ENCODE measurements at regions not wholly inside any gene's neighbourhood (a gene's known extent, or its start where the extent isn't known, plus 50 kb on each side); places are given as distances from the start of the nearest gene placed in this dataset.

DNA sequence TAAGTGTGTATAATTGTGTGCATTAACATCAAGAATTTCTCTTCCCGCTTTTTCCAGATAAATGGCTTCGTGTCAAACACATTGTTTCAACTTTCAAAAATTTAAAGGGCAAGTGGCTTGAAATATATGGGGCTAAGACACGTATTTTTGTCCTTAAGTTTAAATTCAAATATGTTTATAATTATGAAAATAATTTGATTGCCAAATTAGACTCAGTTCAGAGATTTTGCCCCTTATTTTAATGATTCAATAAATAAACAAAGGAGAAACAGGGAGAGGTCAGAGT is 1159.2 kb upstream of the MIR17HG start:
- POLR2A ChIA-PET (ENCODE audit: unreplicated experiment) = no interaction called here
- no peak overlapping the region for H2AFZ ChIP-seq
- no peaks in the 10 kb centered on the region for H4K20me1 ChIP-seq (ENCODE audit: insufficient read depth)
- intact Hi-C loops (cut with micrococcal nuclease; ENCODE audit: unreplicated experiment) = no loop called here
- no peaks in the 10 kb centered on the region for H3K9me3 ChIP-seq (ENCODE audit: insufficient read depth, low read depth)
- no TSS peak for BruUV-seq (replicated peaks)
- no peaks in the 10 kb centered on the region for H3K4me1 ChIP-seq (replicated peaks; ENCODE audit: insufficient read depth)
- H3F3A ChIP-seq (ENCODE audit: insufficient read depth, low read depth) = no peaks in the 10 kb centered on the region
- no peak overlapping the region for H3K4me2 ChIP-seq
- TF ChIP-seq, protein P1, sequence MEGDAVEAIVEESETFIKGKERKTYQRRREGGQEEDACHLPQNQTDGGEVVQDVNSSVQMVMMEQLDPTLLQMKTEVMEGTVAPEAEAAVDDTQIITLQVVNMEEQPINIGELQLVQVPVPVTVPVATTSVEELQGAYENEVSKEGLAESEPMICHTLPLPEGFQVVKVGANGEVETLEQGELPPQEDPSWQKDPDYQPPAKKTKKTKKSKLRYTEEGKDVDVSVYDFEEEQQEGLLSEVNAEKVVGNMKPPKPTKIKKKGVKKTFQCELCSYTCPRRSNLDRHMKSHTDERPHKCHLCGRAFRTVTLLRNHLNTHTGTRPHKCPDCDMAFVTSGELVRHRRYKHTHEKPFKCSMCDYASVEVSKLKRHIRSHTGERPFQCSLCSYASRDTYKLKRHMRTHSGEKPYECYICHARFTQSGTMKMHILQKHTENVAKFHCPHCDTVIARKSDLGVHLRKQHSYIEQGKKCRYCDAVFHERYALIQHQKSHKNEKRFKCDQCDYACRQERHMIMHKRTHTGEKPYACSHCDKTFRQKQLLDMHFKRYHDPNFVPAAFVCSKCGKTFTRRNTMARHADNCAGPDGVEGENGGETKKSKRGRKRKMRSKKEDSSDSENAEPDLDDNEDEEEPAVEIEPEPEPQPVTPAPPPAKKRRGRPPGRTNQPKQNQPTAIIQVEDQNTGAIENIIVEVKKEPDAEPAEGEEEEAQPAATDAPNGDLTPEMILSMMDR (conservative IDR thresholded peaks at IDR 0.05) = no peak
- TF ChIP-seq EZH2 (IDR thresholded peaks at IDR 0.05; ENCODE audit: low read depth) = no peak
- H3K27ac ChIP-seq = no peak overlapping the region
- H3K36me3 ChIP-seq (ENCODE audit: low read depth) = no peaks in the 10 kb centered on the region
- CTCF ChIA-PET = no interaction called here
- no peak overlapping the region for H3K4me3 ChIP-seq
- no peaks in the 10 kb centered on the region for H3K27me3 ChIP-seq (ENCODE audit: insufficient read depth, low read depth)
- H3K79me2 ChIP-seq (ENCODE audit: low read depth) = no peaks in the 10 kb centered on the region
- DNase-seq = no peak
- H3K9me2 ChIP-seq (ENCODE audit: insufficient read depth) = 0 out of 2 replicates have a peak, but pooled peaks cover 6% of the 10 kb centered on the region

DNA sequence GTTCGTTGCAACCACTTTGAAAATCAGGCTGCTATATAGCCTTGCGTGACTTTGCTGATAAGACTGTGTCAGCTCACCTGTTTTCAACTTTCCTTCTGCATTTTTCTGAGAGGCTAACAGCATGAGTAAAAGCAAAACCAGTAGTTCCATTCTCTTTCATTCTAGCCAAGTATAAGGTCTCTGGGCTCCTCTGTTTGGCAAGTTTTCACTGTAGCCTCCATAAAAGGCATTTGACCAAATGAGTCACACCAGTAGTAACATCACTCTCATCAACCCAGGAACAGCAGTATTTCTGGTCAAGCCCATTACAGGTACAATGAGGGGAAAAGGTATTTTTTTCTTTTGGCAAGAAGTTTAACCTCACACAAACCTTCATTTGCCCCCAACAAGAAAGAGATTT is 1149.8 kb upstream of the MIR17HG start:
- H3K4me3 ChIP-seq = no peak overlapping the region
- no peaks in the 10 kb centered on the region for H3F3A ChIP-seq (ENCODE audit: insufficient read depth, low read depth)
- intact Hi-C loops (cut with micrococcal nuclease; ENCODE audit: unreplicated experiment) = no loop called here
- no peak for TF ChIP-seq EZH2 (IDR thresholded peaks at IDR 0.05; ENCODE audit: low read depth)
- TF ChIP-seq, protein P1 (conservative IDR thresholded peaks at IDR 0.05) = no peak
- BruUV-seq (replicated peaks) = no TSS peak
- ChIA-PET POLR2A (ENCODE audit: unreplicated experiment) (interaction anchor here (0.6 kb wide), 1 partner anchor 352 kb away, joined by 5 read pairs; no protein-coding TSS in a partner anchor), CTCF (no interaction called here)
- no peaks in the 10 kb centered on the region for H3K79me2 ChIP-seq (ENCODE audit: low read depth)
- H3K36me3 ChIP-seq (ENCODE audit: low read depth) = no peaks in the 10 kb centered on the region
- H3K27ac ChIP-seq = no peak overlapping the region
- no peak overlapping the region for H3K4me2 ChIP-seq
- DNase-seq = no peak
- no peaks in the 10 kb centered on the region for H3K4me1 ChIP-seq (replicated peaks; ENCODE audit: insufficient read depth)
- no peaks in the 10 kb centered on the region for H3K9me3 ChIP-seq (ENCODE audit: insufficient read depth, low read depth)
- no peaks in the 10 kb centered on the region for H3K27me3 ChIP-seq (ENCODE audit: insufficient read depth, low read depth)
- H4K20me1 ChIP-seq (ENCODE audit: insufficient read depth) = no peaks in the 10 kb centered on the region
- no peaks in the 10 kb centered on the region for H3K9me2 ChIP-seq (ENCODE audit: insufficient read depth)
- peak overlapping the region; percentile 43; the same call in 1 of the 2 replicates for H2AFZ ChIP-seq

DNA sequence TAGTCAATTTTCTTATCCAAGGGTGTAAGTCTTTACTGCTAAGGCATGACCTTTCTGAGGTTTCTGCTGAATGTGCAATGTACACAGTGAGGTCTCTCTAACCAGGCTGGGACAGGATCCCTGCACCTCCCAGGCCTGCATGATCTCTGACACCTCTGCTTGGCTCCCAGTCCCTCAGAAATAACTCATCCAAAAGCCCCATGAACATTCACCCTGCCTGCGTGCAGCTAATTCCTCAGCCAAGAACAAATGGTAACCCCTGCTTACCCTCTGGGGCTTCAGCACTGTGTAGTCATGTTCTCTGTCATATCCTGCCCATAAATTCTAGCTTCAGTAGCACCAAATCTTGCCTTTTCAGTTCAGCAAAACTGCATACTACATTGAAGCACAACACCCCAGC is 1146.3 kb upstream of the MIR17HG start:
- no peak overlapping the region for H3K27ac ChIP-seq
- intact Hi-C loops (cut with micrococcal nuclease; ENCODE audit: unreplicated experiment) = no loop called here

More for the DNA sequence above, 1146.3 kb upstream of the MIR17HG start:
- no peaks in the 10 kb centered on the region for H3K27me3 ChIP-seq (ENCODE audit: insufficient read depth, low read depth)
- no peak for DNase-seq
- no peak overlapping the region for H2AFZ ChIP-seq
- H3K4me1 ChIP-seq (replicated peaks; ENCODE audit: insufficient read depth) = no peaks in the 10 kb centered on the region
- CTCF ChIA-PET = no interaction called here
- no peak overlapping the region for H3K4me2 ChIP-seq
- no peaks in the 10 kb centered on the region for H4K20me1 ChIP-seq (ENCODE audit: insufficient read depth)
- no peaks in the 10 kb centered on the region for H3K9me3 ChIP-seq (ENCODE audit: insufficient read depth, low read depth)
- no TSS peak for BruUV-seq (replicated peaks)
- no peaks in the 10 kb centered on the region for H3K79me2 ChIP-seq (ENCODE audit: low read depth)
- no peaks in the 10 kb centered on the region for H3K9me2 ChIP-seq (ENCODE audit: insufficient read depth)
- no peaks in the 10 kb centered on the region for H3K36me3 ChIP-seq (ENCODE audit: low read depth)
- POLR2A ChIA-PET (ENCODE audit: unreplicated experiment) = no interaction called here
- no peaks in the 10 kb centered on the region for H3F3A ChIP-seq (ENCODE audit: insufficient read depth, low read depth)
- TF ChIP-seq EZH2 (IDR thresholded peaks at IDR 0.05; ENCODE audit: low read depth) = no peak
- TF ChIP-seq, protein P1 (conservative IDR thresholded peaks at IDR 0.05) = no peak
- H3K4me3 ChIP-seq = no peak overlapping the region
